ENCODE measurements at regions not wholly inside any gene's neighbourhood (a gene's known extent, or its start where the extent isn't known, plus 50 kb on each side); places are given as distances from the start of the nearest gene placed in this dataset.

DNA sequence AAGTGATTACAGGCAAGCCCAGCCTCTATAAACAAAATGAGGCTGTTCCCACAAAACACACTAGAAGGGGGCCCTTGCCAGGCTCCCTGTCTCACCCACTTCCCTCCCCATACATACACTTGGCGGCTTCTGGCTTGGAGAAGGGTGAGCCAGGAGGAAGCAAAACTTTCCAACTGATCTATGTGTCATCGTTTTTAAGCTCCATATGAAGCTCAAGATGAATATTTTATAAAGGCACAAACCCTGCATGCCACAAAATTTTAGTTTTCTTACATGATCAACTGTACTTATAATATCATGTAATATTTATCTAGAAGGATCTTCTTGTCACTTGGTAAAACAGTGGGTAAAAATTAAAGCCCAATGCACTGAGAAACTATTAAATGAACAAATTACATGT is 80.8 kb upstream of the TJP1 start:
- Histone ChIP-seq H3K9me3 (no peaks in the 10 kb centered on the region), H3K27ac (no peak overlapping the region), H3K4me1 (ENCODE audit: control insufficient read depth in 1 of 2, insufficient read depth in 1 of 2, low read depth in 1 of 2, low read length in 1 of 2) (no peaks in the 10 kb centered on the region), H3K36me3 (no peaks in the 10 kb centered on the region), H3K27me3 (no peaks in the 10 kb centered on the region), H3K4me3 (ENCODE audit: low read depth in 1 of 2, low read length in 1 of 2) (no peak overlapping the region)
- TF ChIP-seq, protein P1, sequence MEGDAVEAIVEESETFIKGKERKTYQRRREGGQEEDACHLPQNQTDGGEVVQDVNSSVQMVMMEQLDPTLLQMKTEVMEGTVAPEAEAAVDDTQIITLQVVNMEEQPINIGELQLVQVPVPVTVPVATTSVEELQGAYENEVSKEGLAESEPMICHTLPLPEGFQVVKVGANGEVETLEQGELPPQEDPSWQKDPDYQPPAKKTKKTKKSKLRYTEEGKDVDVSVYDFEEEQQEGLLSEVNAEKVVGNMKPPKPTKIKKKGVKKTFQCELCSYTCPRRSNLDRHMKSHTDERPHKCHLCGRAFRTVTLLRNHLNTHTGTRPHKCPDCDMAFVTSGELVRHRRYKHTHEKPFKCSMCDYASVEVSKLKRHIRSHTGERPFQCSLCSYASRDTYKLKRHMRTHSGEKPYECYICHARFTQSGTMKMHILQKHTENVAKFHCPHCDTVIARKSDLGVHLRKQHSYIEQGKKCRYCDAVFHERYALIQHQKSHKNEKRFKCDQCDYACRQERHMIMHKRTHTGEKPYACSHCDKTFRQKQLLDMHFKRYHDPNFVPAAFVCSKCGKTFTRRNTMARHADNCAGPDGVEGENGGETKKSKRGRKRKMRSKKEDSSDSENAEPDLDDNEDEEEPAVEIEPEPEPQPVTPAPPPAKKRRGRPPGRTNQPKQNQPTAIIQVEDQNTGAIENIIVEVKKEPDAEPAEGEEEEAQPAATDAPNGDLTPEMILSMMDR (IDR thresholded peaks at IDR 0.05): no peak

DNA sequence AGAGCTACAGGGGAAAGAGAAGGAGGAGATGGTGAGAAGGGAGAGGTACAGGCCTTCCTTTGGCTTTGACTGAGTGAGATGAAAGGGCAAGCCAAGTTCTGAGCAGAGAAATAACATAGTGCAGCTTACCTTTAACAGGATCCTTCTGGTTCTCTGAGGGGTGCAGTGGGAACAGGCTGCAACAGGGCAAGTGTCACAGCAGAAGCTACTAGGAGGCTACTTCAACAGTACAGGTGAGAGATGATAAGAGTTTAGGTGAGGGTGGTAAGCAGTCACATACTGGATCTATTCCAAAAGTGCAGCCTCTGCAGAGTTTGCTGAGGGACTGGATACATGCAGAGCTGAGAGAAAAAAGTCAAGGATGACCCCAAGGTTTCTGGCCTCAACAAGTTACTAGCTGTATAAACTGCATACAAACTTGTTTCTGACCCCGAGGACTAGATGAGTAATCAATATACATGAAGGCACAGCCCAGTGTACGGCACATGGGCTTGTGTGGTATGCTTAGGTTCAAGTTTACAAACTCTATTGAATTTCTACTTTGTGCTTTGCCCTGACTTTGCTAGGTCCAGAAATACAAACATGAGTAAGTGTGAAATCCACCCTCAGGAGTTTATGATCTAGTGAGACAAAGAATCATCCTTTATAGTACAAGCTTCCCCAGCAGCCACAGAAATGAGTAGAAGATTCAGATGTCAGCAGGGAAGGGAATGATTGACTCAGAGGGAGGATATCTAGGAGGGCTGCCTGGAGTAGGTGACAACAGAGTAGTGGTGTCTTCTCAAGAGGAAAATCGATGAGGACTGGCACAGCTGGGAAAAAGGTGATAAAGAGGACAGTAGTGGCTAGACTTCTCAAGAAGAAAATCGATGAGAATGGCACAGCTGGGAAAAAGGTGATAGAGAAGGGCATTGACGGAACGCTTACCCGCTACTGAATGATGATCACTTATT is 78.2 kb upstream of the TJP1 start:
- Histone ChIP-seq H3K4me3 (ENCODE audit: low read depth in 1 of 2, low read length in 1 of 2) (no peak overlapping the region), H3K36me3 (no peaks in the 10 kb centered on the region)

DNA sequence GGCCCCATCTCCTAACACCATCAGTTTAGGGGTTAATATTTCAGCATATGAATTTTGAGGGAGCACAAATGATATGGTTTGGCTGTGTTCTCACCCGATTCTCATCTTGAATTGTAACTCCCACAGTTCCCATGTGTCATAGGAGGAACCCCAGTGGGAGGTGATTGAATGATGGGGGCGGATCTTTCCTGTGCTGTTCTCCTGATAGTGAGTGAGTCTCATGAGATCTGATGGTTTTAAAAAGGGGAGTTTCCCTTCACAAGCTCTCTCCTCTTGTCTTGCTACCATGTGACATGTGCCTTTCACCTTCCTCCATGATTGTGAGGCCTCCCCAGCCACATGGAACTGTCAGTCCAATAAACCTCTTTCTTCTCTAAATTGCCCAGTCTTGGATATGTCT is 73.8 kb upstream of the TJP1 start:
- no peak overlapping the region for H3K27ac ChIP-seq
- H3K9me3 ChIP-seq: no peaks in the 10 kb centered on the region
- H3K27me3 ChIP-seq: no peaks in the 10 kb centered on the region
- no peak overlapping the region for H3K4me3 ChIP-seq (ENCODE audit: low read depth in 1 of 2, low read length in 1 of 2)
- no peaks in the 10 kb centered on the region for H3K4me1 ChIP-seq (ENCODE audit: control insufficient read depth in 1 of 2, insufficient read depth in 1 of 2, low read depth in 1 of 2, low read length in 1 of 2)
- no peaks in the 10 kb centered on the region for H3K36me3 ChIP-seq
- TF ChIP-seq, protein P1 (IDR thresholded peaks at IDR 0.05): no peak

More for the DNA sequence above, 78.2 kb upstream of the TJP1 start:
- TF ChIP-seq, protein P1 (IDR thresholded peaks at IDR 0.05): no peak
- Histone ChIP-seq H3K9me3 (no peaks in the 10 kb centered on the region), H3K27me3 (no peaks in the 10 kb centered on the region), H3K4me1 (ENCODE audit: control insufficient read depth in 1 of 2, insufficient read depth in 1 of 2, low read depth in 1 of 2, low read length in 1 of 2) (no peaks in the 10 kb centered on the region), H3K27ac (no peak overlapping the region)

DNA sequence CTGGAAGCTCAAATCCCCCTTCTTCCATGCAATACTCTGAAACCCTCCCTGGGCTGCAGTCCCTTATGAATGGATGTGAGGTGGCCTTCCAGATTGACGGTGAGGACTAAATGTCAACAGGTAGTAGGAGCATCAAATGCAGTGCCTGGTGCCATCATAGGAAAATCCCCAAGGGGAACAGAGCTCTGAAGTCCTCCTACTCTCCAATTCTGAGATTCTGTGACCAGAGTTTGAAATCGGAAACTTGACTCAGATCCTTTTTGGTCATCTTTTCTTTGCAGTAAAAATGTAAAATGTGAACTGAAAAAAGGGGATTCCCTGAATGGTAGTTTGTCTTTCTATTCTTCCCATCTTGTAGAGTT is 68.8 kb upstream of the TJP1 start:
- no peaks in the 10 kb centered on the region for H3K4me1 ChIP-seq (ENCODE audit: control insufficient read depth in 1 of 2, insufficient read depth in 1 of 2, low read depth in 1 of 2, low read length in 1 of 2)
- H3K36me3 ChIP-seq: no peaks in the 10 kb centered on the region
- H3K27me3 ChIP-seq: peaks cover 15% of the 10 kb centered on the region
- TF ChIP-seq, protein P1 (IDR thresholded peaks at IDR 0.05): no peak
- H3K4me3 ChIP-seq (ENCODE audit: low read depth in 1 of 2, low read length in 1 of 2): no peak overlapping the region
- no peaks in the 10 kb centered on the region for H3K9me3 ChIP-seq
- no peak overlapping the region for H3K27ac ChIP-seq

DNA sequence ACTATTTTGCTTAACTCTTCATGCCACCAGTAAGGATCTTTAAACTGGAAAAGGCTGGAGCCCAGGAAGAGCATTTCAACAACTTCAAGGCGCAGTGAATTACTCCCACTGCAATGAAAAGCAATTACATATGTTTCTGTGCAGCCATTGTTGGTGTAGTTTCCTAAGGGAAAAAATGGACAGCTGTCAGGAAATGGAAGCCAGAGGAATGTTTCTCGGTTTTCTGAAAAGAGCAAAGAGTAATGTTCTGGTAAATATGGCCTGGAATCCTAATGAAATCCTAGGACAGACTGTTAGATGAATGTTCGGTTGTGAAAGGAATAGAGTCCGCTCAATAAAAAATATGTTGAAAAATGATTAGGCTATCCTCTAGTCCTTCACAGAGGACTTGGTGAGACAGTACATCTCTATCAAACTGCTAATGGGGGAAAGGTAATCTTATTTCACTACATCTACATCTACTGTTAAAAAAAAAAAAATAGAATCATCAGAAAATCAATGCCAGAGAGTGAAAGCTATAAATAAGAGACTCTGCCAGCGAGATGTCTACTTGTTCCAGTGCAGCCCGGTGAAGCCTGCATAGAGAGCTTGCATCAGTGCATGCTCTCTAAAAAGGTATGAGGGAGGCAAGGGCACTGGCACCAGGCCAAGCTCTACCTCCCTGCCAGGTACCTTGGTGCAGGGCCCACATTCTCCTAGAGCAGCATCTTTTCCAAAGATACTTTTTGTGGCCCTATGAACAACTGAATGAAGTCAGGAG is 68.2 kb upstream of the TJP1 start:
- H3K27me3 ChIP-seq: peaks cover 15% of the 10 kb centered on the region
- H3K9me3 ChIP-seq: no peaks in the 10 kb centered on the region
- no peaks in the 10 kb centered on the region for H3K4me1 ChIP-seq (ENCODE audit: control insufficient read depth in 1 of 2, insufficient read depth in 1 of 2, low read depth in 1 of 2, low read length in 1 of 2)
- no peaks in the 10 kb centered on the region for H3K36me3 ChIP-seq
- H3K4me3 ChIP-seq (ENCODE audit: low read depth in 1 of 2, low read length in 1 of 2): no peak overlapping the region
- H3K27ac ChIP-seq: no peak overlapping the region
- TF ChIP-seq, protein P1 (IDR thresholded peaks at IDR 0.05): no peak
